ENCODE measurements at regions not wholly inside any gene's neighbourhood (a gene's known extent, or its start where the extent isn't known, plus 50 kb on each side); places are given as distances from the start of the nearest gene placed in this dataset.

DNA sequence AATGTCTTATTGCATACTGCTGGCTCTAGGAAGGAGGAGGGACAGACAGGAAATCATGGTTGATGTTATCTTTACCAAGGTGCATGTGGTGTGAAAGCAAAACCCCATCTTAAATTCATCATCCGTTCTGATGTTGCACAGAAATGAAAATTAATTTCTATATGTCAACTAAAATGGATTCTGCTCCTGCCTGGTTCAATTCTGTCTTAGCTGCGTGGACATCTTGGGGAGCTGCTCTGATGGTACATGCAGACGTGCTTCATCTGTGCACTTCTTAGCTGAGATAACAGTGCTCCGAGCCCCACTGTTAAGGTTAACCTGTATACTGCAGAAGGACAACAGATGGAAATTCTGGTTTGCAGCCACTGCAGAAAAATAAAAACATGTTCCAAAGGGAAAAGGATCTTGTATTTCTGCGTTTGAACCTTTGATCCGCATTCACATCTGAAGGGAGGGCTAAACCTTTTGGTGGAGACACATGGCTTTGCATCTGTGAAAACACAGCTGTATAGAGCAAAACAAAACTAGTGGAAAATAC lies 155.6 kb downstream of the TM9SF2 start:
- Histone ChIP-seq H3K79me2 (ENCODE audit: control insufficient read depth, insufficient read depth, low read length) (no peaks in the 10 kb centered on the region), H3K4me1 (ENCODE audit: control insufficient read depth, extremely low read depth, insufficient read depth, low read length) (peaks cover 6% of the 10 kb centered on the region)
- TF ChIP-seq, protein P1, sequence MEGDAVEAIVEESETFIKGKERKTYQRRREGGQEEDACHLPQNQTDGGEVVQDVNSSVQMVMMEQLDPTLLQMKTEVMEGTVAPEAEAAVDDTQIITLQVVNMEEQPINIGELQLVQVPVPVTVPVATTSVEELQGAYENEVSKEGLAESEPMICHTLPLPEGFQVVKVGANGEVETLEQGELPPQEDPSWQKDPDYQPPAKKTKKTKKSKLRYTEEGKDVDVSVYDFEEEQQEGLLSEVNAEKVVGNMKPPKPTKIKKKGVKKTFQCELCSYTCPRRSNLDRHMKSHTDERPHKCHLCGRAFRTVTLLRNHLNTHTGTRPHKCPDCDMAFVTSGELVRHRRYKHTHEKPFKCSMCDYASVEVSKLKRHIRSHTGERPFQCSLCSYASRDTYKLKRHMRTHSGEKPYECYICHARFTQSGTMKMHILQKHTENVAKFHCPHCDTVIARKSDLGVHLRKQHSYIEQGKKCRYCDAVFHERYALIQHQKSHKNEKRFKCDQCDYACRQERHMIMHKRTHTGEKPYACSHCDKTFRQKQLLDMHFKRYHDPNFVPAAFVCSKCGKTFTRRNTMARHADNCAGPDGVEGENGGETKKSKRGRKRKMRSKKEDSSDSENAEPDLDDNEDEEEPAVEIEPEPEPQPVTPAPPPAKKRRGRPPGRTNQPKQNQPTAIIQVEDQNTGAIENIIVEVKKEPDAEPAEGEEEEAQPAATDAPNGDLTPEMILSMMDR (optimal IDR thresholded peaks at IDR 0.05 in 1 of 3, IDR thresholded peaks at IDR 0.05 in 1 of 3, conservative IDR thresholded peaks at IDR 0.05 in 1 of 3; ENCODE audit: extremely low read depth in 1 of 3, insufficient read depth in 2 of 3, low read length in 3 of 3) = no peak
- no peak for TF ChIP-seq EZH2 (IDR thresholded peaks at IDR 0.05; ENCODE audit: low read length)

DNA sequence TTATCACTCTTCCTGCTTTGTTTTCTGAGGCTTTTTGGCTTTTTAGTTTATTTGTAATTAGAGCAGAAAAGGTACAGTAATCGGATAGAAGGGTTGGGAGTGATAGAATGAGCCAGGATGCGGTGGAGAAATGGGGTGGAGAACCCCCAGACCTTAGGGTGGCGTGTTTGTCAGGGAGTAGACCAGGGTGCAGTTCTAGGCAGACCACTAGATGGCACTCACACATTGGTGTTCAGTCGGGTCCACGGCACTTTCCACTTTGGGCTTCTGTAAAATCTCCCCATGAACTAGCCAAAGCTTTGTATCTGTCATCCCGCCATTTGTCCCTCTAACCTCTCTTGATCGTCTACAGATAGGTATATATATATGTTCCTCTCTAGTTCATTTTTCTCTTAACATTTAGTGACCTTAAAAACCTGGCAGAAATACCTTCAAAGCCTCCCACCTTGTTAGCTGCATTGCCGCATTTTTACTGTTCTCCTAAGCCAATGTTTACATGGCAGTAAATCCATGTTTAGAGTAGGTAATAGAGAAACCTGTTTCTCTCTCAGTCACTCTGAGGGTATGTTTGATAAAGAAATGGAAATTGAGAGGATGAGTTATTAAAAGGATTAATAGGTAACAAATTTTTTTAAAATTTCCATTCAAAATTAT lies 154.9 kb downstream of the TM9SF2 start:
- Histone ChIP-seq H3K9me1 (ENCODE audit: control insufficient read depth, extremely low read depth, insufficient read depth, low read length) (no peaks in the 10 kb centered on the region), H3K36me3 (ENCODE audit: control insufficient read depth in 2 of 2, extremely low read depth in 1 of 2, insufficient read depth in 2 of 2, low read length in 2 of 2) (no peaks in the 10 kb centered on the region), H3K4me1 (ENCODE audit: control insufficient read depth, extremely low read depth, insufficient read depth, low read length) (peaks cover 6% of the 10 kb centered on the region), H4K20me1 (ENCODE audit: control insufficient read depth, extremely low read depth, insufficient read depth, low read length) (no peaks in the 10 kb centered on the region), H2AFZ (ENCODE audit: control insufficient read depth, low read length) (no peak overlapping the region), H3K27me3 (ENCODE audit: control insufficient read depth, extremely low read depth, insufficient read depth, low read length) (no peaks in the 10 kb centered on the region), H3K9ac (ENCODE audit: control insufficient read depth, extremely low read depth, insufficient read depth, low read length) (no peak overlapping the region), H3K4me3 (ENCODE audit: control insufficient read depth in 2 of 3, extremely low read depth in 1 of 3, insufficient read depth in 2 of 3, low read depth in 1 of 3, low read length in 3 of 3) (no peak overlapping the region), H3K4me2 (ENCODE audit: control insufficient read depth, extremely low read depth, insufficient read depth, low read depth, low read length) (peak overlapping the region; percentile 33), H3K27ac (ENCODE audit: control insufficient read depth, insufficient read depth, low read length) (peak overlapping the region; percentile 32), H3K79me2 (ENCODE audit: control insufficient read depth, insufficient read depth, low read length) (no peaks in the 10 kb centered on the region), H3K9me3 (ENCODE audit: control insufficient read depth, low read depth, low read length) (no peaks in the 10 kb centered on the region)
- FAIRE-seq = peak; percentile 79
- DNase-seq (ENCODE audit: low read depth, low spot score) = peak; percentile 38
- TF ChIP-seq EZH2 (IDR thresholded peaks at IDR 0.05; ENCODE audit: low read length) = no peak
- TF ChIP-seq, protein P1 (optimal IDR thresholded peaks at IDR 0.05 in 1 of 3, IDR thresholded peaks at IDR 0.05 in 1 of 3, conservative IDR thresholded peaks at IDR 0.05 in 1 of 3; ENCODE audit: extremely low read depth in 1 of 3, insufficient read depth in 2 of 3, low read length in 3 of 3) = peak; percentile 92 to 96 (median 96)
- dilution Hi-C loops (cut with MboI; ENCODE audit: extremely low pct_ligation_motif_present, low sequenced_read_pairs) = no loop called here

More for the DNA sequence above, 155.6 kb downstream of the TM9SF2 start:
- no peak overlapping the region for H3K4me3 ChIP-seq (ENCODE audit: control insufficient read depth in 2 of 3, extremely low read depth in 1 of 3, insufficient read depth in 2 of 3, low read depth in 1 of 3, low read length in 3 of 3)
- no peaks in the 10 kb centered on the region for H3K27me3 ChIP-seq (ENCODE audit: control insufficient read depth, extremely low read depth, insufficient read depth, low read length)
- H2AFZ ChIP-seq (ENCODE audit: control insufficient read depth, low read length) = no peak overlapping the region
- no peak overlapping the region for H3K27ac ChIP-seq (ENCODE audit: control insufficient read depth, insufficient read depth, low read length)
- no peak overlapping the region for H3K9ac ChIP-seq (ENCODE audit: control insufficient read depth, extremely low read depth, insufficient read depth, low read length)
- DNase-seq (ENCODE audit: low read depth, low spot score) (no peak), FAIRE-seq (no peak)
- H3K9me1 ChIP-seq (ENCODE audit: control insufficient read depth, extremely low read depth, insufficient read depth, low read length) = no peaks in the 10 kb centered on the region
- H3K9me3 ChIP-seq (ENCODE audit: control insufficient read depth, low read depth, low read length) = no peaks in the 10 kb centered on the region
- H4K20me1 ChIP-seq (ENCODE audit: control insufficient read depth, extremely low read depth, insufficient read depth, low read length) = no peaks in the 10 kb centered on the region
- no peaks in the 10 kb centered on the region for H3K36me3 ChIP-seq (ENCODE audit: control insufficient read depth in 2 of 2, extremely low read depth in 1 of 2, insufficient read depth in 2 of 2, low read length in 2 of 2)
- dilution Hi-C loops (cut with MboI; ENCODE audit: extremely low pct_ligation_motif_present, low sequenced_read_pairs) = no loop called here
- no peak overlapping the region for H3K4me2 ChIP-seq (ENCODE audit: control insufficient read depth, extremely low read depth, insufficient read depth, low read depth, low read length)
